ENCODE measurements at regions not wholly inside any gene's neighbourhood (a gene's known extent, or its start where the extent isn't known, plus 50 kb on each side); places are given as distances from the start of the nearest gene placed in this dataset.

GRCh38 chr4:171718069-171718468, 95.1 kb upstream of the GALNTL6 start (continued):
- TF ChIP-seq ZBTB33 (IDR thresholded peaks at IDR 0.05; ENCODE audit: extremely low read depth, insufficient replicate concordance, low read length) (no peak), ZNF274 (IDR thresholded peaks at IDR 0.05; ENCODE audit: low read depth, low read length) (no peak)

GRCh38 chr4:171717231-171717741, 95.9 kb upstream of the GALNTL6 start:
- Histone ChIP-seq H3K9me2 (ENCODE audit: insufficient read depth) (no peaks in the 10 kb centered on the region), H3K27ac (ENCODE audit: low read depth, low read length) (no peak overlapping the region), H2AFZ (ENCODE audit: low read depth, low read length, poor library complexity, severe bottlenecking) (no peak overlapping the region), H3K79me2 (ENCODE audit: insufficient read depth, low read length) (no peaks in the 10 kb centered on the region), H3K9me3 (ENCODE audit: control insufficient read depth in 1 of 2, insufficient read depth in 1 of 2, low read depth in 1 of 2, low read length in 2 of 2) (no peaks in the 10 kb centered on the region), H3K4me1 (ENCODE audit: control insufficient read depth in 1 of 2, insufficient read depth in 2 of 2, low read length in 2 of 2) (no peaks in the 10 kb centered on the region), H3K27me3 (ENCODE audit: insufficient read depth, low read length) (no peaks in the 10 kb centered on the region), H3K4me2 (ENCODE audit: low read length) (no peak overlapping the region), H3K4me3 (replicated peaks in 1 of 2; ENCODE audit: low read depth in 1 of 2, low read length in 2 of 2) (no peak overlapping the region), H3K36me3 (ENCODE audit: control insufficient read depth in 1 of 2, insufficient read depth in 2 of 2, low read length in 2 of 2) (no peaks in the 10 kb centered on the region), H3K9ac (ENCODE audit: low read length) (no peak overlapping the region), H4K20me1 (ENCODE audit: insufficient read depth) (no peaks in the 10 kb centered on the region)
- POLR2A ChIA-PET: no interaction called here
- no TSS peak for BruUV-seq (replicated peaks)
- ATAC-seq: no peak
- CTCF ChIA-PET: no interaction called here
- no peak for DNase-seq (ENCODE audit: low read depth, low spot score)
- intact Hi-C loops (cut with micrococcal nuclease): no loop called here
- RAD21 ChIA-PET (ENCODE audit: low non-redundant PET in 1 of 2, low total read pairs in 2 of 2, uncharacterized antibody in 2 of 2, unreplicated experiment in 2 of 2): no interaction called here
- no peak for TF ChIP-seq MAX (IDR thresholded peaks at IDR 0.05)
- TF ChIP-seq CTCF (IDR thresholded peaks at IDR 0.05 in 2 of 3, conservative IDR thresholded peaks at IDR 0.05 in 1 of 3; ENCODE audit: borderline replicate concordance in 1 of 3, insufficient read depth in 1 of 3, low read depth in 2 of 3, low read length in 2 of 3): no peak
- no peak for TF ChIP-seq REST (IDR thresholded peaks at IDR 0.05; ENCODE audit: low read depth)
- TF ChIP-seq ZNF274 (IDR thresholded peaks at IDR 0.05; ENCODE audit: low read depth, low read length): no peak
- no peak for TF ChIP-seq SP1 (IDR thresholded peaks at IDR 0.05; ENCODE audit: low read depth)
- TF ChIP-seq TCF7L2 (IDR thresholded peaks at IDR 0.05; ENCODE audit: borderline replicate concordance, extremely low read depth, insufficient read depth, insufficient read length): no peak
- no peak for TF ChIP-seq SIN3A (IDR thresholded peaks at IDR 0.05; ENCODE audit: low read depth)
- no peak for TF ChIP-seq CEBPB (IDR thresholded peaks at IDR 0.05; ENCODE audit: low read depth)
- TF ChIP-seq RAD21 (IDR thresholded peaks at IDR 0.05; ENCODE audit: low read depth): no peak
- no peak for TF ChIP-seq ZBTB33 (IDR thresholded peaks at IDR 0.05; ENCODE audit: extremely low read depth, insufficient replicate concordance, low read length)
- TF ChIP-seq ELF1 (IDR thresholded peaks at IDR 0.05; ENCODE audit: borderline replicate concordance, low read depth): no peak
- no peak for TF ChIP-seq SRF (IDR thresholded peaks at IDR 0.05; ENCODE audit: low read depth)
- no peak for TF ChIP-seq EZH2phosphoT487 (IDR thresholded peaks at IDR 0.05; ENCODE audit: borderline replicate concordance)
- TF ChIP-seq EGR1 (IDR thresholded peaks at IDR 0.05; ENCODE audit: low read depth): no peak
